ENCODE measurements at regions not wholly inside any gene's neighbourhood (a gene's known extent, or its start where the extent isn't known, plus 50 kb on each side); places are given as distances from the start of the nearest gene placed in this dataset.

DNA sequence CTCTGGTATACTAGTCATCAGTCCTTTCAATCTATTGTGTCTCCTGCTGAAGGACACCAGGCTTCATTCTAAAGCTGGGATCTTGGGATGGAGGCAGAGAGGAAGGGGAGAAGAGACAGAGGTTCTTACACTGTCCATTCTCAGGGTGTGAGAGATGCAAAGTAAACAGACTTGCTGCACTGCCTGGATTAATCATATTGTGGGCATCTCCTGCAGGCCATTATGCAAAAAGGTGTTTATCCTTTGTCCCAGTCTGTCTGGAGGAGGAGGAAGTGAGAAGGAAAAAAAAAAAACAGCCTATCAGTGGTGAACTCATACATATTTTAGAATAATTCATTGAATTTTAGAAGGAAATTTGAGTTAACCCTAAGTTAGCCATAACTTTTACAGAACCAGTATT, 92.9 kb upstream of the TNPO1 start:
- Histone ChIP-seq H3K9me3 (no peaks in the 10 kb centered on the region), H3K27ac (no peak overlapping the region), H3K4me1 (no peaks in the 10 kb centered on the region), H3K4me3 (no peak overlapping the region), H3K27me3 (no peaks in the 10 kb centered on the region), H3K36me3 (no peaks in the 10 kb centered on the region)
- intact Hi-C loops (cut with DNase I), result no loop called here
- ATAC-seq, result no peak
- DNase-seq, result no peak
- TF ChIP-seq, protein P1, sequence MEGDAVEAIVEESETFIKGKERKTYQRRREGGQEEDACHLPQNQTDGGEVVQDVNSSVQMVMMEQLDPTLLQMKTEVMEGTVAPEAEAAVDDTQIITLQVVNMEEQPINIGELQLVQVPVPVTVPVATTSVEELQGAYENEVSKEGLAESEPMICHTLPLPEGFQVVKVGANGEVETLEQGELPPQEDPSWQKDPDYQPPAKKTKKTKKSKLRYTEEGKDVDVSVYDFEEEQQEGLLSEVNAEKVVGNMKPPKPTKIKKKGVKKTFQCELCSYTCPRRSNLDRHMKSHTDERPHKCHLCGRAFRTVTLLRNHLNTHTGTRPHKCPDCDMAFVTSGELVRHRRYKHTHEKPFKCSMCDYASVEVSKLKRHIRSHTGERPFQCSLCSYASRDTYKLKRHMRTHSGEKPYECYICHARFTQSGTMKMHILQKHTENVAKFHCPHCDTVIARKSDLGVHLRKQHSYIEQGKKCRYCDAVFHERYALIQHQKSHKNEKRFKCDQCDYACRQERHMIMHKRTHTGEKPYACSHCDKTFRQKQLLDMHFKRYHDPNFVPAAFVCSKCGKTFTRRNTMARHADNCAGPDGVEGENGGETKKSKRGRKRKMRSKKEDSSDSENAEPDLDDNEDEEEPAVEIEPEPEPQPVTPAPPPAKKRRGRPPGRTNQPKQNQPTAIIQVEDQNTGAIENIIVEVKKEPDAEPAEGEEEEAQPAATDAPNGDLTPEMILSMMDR (IDR thresholded peaks at IDR 0.05), result no peak
- TF ChIP-seq POLR2A (IDR thresholded peaks at IDR 0.05), result no peak

DNA sequence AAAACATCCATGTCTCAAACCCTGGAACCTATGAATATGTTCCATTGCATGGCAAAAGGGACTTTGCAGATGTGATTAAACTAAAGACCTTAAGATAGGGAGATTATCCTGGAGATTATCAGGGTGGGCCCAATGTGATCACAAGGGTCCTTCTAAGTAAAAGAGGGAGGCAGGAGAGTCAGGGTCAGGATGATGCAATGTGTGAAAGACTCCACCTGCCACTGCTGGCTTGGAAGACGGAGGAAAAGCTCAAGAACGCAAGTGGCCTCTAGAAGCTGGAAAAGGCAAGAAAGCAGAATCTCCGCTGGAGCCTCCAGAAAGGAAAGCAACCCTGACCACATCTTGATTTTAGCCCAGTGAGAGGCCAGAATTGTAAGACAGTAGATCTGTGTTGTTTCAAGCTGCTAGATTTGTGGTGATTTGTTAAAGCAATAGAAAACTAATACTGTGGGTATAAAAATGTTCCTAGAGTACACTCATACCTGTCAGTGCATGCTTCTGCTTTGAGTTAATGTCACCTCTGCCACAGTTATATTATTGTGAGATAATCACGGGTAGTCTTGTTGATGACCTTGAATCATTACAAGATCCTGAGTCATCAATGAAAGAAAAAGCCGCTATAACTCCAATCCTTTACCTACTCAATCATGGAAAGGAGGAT, 93.5 kb upstream of the TNPO1 start:
- no peak for DNase-seq
- Histone ChIP-seq H3K9me3 (no peaks in the 10 kb centered on the region), H3K27ac (no peak overlapping the region), H3K4me1 (no peaks in the 10 kb centered on the region), H3K4me3 (no peak overlapping the region), H3K27me3 (no peaks in the 10 kb centered on the region), H3K36me3 (no peaks in the 10 kb centered on the region)
- TF ChIP-seq, protein P1 (IDR thresholded peaks at IDR 0.05), result no peak
- ATAC-seq, result no peak
- WGBS, 4 donors, result 76 to 81% (median 79%) methylated on average over 5 of the region's 5 CpGs
- intact Hi-C loops (cut with DNase I), result no loop called here

DNA sequence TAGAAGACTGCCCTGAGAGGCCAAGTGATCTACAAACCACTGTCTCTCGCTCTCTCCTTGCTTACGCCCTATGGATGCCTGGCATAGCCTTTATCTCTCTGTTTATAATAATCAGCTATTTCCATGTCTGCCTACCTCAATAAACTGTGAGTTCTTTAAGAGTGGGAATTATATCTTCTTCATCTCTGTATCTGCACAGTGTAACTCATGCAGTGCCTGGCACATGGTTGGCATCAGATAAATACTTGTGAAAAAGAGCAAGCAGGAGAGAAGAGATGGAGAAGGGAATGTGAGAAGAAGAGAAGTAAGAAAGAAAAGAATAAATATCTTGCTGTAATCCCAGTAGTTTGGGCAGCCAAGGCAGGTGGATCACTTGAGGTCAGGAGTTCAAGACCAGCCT, 94.6 kb upstream of the TNPO1 start:
- Histone ChIP-seq H3K27me3 (no peaks in the 10 kb centered on the region), H3K27ac (no peak overlapping the region), H3K9me3 (no peaks in the 10 kb centered on the region), H3K4me3 (no peak overlapping the region), H3K4me1 (no peaks in the 10 kb centered on the region), H3K36me3 (no peaks in the 10 kb centered on the region)
- intact Hi-C loops (cut with DNase I), result no loop called here
- DNase-seq (no peak), ATAC-seq (no peak)
- TF ChIP-seq, protein P1 (IDR thresholded peaks at IDR 0.05), result no peak
- TF ChIP-seq POLR2A (IDR thresholded peaks at IDR 0.05), result no peak
- 91 to 94% (median 93%) methylated on average over 2 of the region's 2 CpGs for WGBS, 4 donors

DNA sequence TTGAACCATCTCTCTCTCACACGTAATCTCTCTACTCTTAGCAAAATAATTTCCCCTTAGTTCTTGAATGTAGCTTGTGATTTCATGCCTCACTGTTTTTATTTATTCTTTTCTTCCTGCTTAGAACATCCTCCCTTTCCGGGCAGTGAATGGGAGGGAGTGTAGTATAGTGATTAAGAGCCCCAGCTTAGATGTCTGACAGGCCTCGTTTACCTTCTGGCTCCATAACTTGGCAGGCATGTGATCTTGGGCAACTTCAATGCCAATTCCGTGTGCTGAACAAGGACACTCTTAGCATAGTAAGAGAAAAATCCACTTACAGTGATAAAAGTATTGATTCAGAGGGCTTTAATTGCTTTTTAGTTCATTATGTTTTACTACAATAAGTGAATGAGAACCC, 96.3 kb upstream of the TNPO1 start:
- no peaks in the 10 kb centered on the region for H3K36me3 ChIP-seq
- H3K9me3 ChIP-seq, result no peaks in the 10 kb centered on the region
- H3K27me3 ChIP-seq, result no peaks in the 10 kb centered on the region
- intact Hi-C loops (cut with DNase I), result no loop called here
- DNase-seq (no peak), ATAC-seq (no peak)
- H3K27ac ChIP-seq, result no peak overlapping the region
- no peaks in the 10 kb centered on the region for H3K4me1 ChIP-seq
- 56 to 68% (median 65%) methylated on average over 4 of the region's 4 CpGs for WGBS, 4 donors
- H3K4me3 ChIP-seq, result no peak overlapping the region
- TF ChIP-seq, protein P1 (IDR thresholded peaks at IDR 0.05), result no peak
- no peak for TF ChIP-seq POLR2A (IDR thresholded peaks at IDR 0.05)
